Body of pancreas (tissue), 4 donors: ENCODE measurements at regions not wholly inside any gene's neighbourhood (a gene's known extent, or its start where the extent isn't known, plus 50 kb on each side); places are given as distances from the start of the nearest gene placed in this dataset.

Experiments used
- ATAC-seq: fragments of 150-250 bp; one replicate; pipeline ENCODE4 v1.9.1; 2016
- DNase-seq, 4 donors: peaks; one replicate each; pipeline ENCODE4 v3.0.0-alpha.2; 2019
- H3K27ac ChIP-seq, 4 donors: fragments of 200-600 bp; sonication (generic); 1 replicate in 3 of 4; 2 replicates in 1 of 4; pipeline versions ENCODE4 v1.5.1 to v1.6.1; 2016 to 2019; ENCODE audit warnings: mild to moderate bottlenecking in 1 of 4, mixed read lengths in 1 of 4, moderate library complexity in 1 of 4
- H3K27me3 ChIP-seq, 2 donors: fragments of 200-600 bp; sonication (generic); one replicate each; pipeline ENCODE4 v1.6.0; 2016; ENCODE audit warnings: mild to moderate bottlenecking in 1 of 2
- H3K36me3 ChIP-seq, 2 donors: fragments of 200-600 bp; sonication (generic); replicated peaks in 1 of 2; 2 replicates each; pipeline ENCODE4 v1.5.1; 2016; ENCODE audit warnings: low read depth in 2 of 2; ENCODE audit not compliant: insufficient read depth in 1 of 2
- H3K4me1 ChIP-seq: fragments of 200-600 bp; sonication (generic); one replicate; pipeline ENCODE4 v1.6.0; 2016
- H3K4me3 ChIP-seq, 2 donors: fragments of 200-600 bp; sonication (generic); 1 replicate in 1 of 2; 2 replicates in 1 of 2; pipeline ENCODE4 v1.5.1; 2016 to 2019
- H3K9me3 ChIP-seq, 3 donors: fragments of 200-600 bp; sonication (generic); 1 replicate in 2 of 3; 2 replicates in 1 of 3; pipeline ENCODE4 v1.5.1; 2016
- CTCF ChIP-seq, 7 experiments: fragments of 450-650 bp in 4 of 7; fragments of 200-600 bp in 3 of 7; sonication (generic) in 3 of 7; IDR thresholded peaks; one replicate each; pipeline ENCODE4 v1.5.1; 2016 to 2019; ENCODE audit warnings: antibody characterized with exemption in 7 of 7
- POLR2A ChIP-seq, 3 donors: fragments of 450-650 bp; IDR thresholded peaks; one replicate each; pipeline ENCODE4 v1.6.1; 2016; ENCODE audit warnings: antibody characterized with exemption in 3 of 3, mild to moderate bottlenecking in 2 of 3
- WGBS, 2 donors: methylation state at CpG; one replicate each; pipeline ENCODE4 v1.1.5; 2017; 5-methylcytosine and 5-hydroxymethylcytosine counted together
- intact Hi-C: fragments of 100-400 bp; cut with DNase I; formaldehyde crosslinking; loops from one replicate; pipeline ENCODE4 v1.15.1; 2023

- Histone ChIP-seq H3K27ac (no peak overlapping the region), H3K4me1 (no peaks in the 10 kb centered on the region), H3K36me3 (no peaks in the 10 kb centered on the region), H3K9me3 (no peaks in the 10 kb centered on the region), H3K4me3 (no peak overlapping the region), H3K27me3 (no peaks in the 10 kb centered on the region)
- no peak for DNase-seq
- ATAC-seq = no peak
- 52 to 69% methylated on average over 3 to 4 of the region's 4 CpGs for WGBS, 2 donors
- TF ChIP-seq POLR2A (IDR thresholded peaks at IDR 0.05) = no peak
- no peak for TF ChIP-seq CTCF (IDR thresholded peaks at IDR 0.05)
- intact Hi-C loops = no loop called here
Observed at GRCh38 chr9:126563556-126563955, 50.2 kb upstream of the LMX1B start.
